PFSK-1 (cell line): ENCODE measurements at regions not wholly inside any gene's neighbourhood (a gene's known extent, or its start where the extent isn't known, plus 50 kb on each side); places are given as distances from the start of the nearest gene placed in this dataset.

Experiments used
- POLR2AphosphoS5 ChIP-seq: IDR thresholded peaks from 2 replicates; pipeline ENCODE4 v1.6.1; 2012; ENCODE audit warnings: low read depth, mild to moderate bottlenecking, control low read depth, low read length, moderate library complexity
- REST ChIP-seq, 2 experiments: IDR thresholded peaks; 2 replicates each; pipeline versions ENCODE4 v1.6.1 to v1.8.0; 2011 to 2012; ENCODE audit warnings: low read depth in 2 of 2, low read length in 2 of 2, control low read depth in 1 of 2, inconsistent platforms in 1 of 2, mild to moderate bottlenecking in 1 of 2, moderate library complexity in 1 of 2; ENCODE audit not compliant: insufficient read depth in 1 of 2

DNA sequence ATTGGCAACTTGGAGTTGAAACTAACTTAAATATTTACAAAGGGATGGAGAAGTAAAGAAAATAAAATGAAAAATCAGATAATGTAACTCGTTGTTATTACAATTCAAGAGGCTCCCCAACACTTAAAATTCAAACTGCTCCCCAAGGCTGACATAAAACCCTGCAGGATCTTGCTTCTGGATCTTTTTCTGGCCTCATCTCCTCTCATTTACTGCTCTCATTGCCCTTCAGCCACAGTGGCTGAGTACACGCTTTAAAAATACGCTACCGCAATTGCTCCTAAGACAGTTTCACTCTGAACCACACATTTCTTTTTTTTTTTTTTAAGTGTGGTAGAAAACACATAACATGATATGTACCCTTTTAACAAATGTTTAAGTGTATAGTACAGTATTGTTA is 718.1 kb upstream of the ANO3 start:
- TF ChIP-seq POLR2AphosphoS5 = no peak
- no peak for TF ChIP-seq REST (IDR thresholded peaks at IDR 0.05; ENCODE audit: insufficient read depth in 1 of 2, low read depth in 2 of 2, low read length in 2 of 2)
